ENCODE measurements at regions not wholly inside any gene's neighbourhood (a gene's known extent, or its start where the extent isn't known, plus 50 kb on each side); places are given as distances from the start of the nearest gene placed in this dataset.

DNA sequence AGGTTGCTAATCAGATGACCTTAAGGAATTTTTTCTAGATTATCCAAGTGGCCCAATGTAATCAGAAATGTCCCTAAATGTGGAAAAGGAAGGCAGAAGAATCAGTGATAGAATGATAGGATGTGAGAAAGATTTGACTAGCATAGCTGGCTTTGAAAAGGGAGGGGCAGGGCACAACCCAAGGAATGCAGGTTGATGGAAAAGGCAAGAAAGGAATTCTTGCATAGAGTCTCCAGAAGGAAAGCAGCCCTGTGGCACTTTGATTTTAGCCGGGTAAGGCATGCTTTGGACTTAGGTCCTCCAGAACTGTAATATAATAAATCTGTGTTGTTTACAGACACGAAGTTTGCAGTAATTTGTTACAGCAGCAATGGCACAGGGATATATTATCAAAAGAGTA lies 375.7 kb upstream of the B3GALT2 start:
- no peak overlapping the region for H3K4me3 ChIP-seq (ENCODE audit: low read depth, low read length)
- TF ChIP-seq, protein P1, sequence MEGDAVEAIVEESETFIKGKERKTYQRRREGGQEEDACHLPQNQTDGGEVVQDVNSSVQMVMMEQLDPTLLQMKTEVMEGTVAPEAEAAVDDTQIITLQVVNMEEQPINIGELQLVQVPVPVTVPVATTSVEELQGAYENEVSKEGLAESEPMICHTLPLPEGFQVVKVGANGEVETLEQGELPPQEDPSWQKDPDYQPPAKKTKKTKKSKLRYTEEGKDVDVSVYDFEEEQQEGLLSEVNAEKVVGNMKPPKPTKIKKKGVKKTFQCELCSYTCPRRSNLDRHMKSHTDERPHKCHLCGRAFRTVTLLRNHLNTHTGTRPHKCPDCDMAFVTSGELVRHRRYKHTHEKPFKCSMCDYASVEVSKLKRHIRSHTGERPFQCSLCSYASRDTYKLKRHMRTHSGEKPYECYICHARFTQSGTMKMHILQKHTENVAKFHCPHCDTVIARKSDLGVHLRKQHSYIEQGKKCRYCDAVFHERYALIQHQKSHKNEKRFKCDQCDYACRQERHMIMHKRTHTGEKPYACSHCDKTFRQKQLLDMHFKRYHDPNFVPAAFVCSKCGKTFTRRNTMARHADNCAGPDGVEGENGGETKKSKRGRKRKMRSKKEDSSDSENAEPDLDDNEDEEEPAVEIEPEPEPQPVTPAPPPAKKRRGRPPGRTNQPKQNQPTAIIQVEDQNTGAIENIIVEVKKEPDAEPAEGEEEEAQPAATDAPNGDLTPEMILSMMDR (IDR thresholded peaks at IDR 0.05; ENCODE audit: insufficient read depth, low read depth, low read length, missing control alignments), result no peak
- no peak for DNase-seq (ENCODE audit: low read depth)

DNA sequence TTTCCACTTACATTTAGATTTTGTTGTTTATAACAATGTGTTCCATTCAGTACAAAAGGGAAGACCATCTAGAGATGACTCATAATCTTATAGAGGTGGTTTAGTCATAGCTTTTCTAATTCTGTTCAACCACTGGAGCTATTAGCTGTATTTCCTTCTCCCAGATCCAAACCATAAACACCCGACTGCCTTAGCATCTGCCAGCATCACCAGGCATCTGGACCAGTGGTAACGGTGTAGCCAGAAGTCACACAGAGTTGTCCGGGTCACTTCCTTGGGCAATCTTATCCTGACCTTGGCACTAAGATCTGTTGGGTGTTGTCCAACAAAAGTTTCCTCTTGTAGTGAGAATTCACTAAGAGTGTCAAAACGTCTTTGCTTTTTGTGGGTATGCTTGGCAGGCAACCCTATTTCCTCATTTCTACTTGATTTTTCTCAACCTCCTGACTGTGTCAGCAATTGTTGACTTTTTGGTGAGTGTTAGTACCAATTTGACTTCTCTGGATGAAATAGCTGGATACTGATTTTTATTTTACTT lies 372.1 kb upstream of the B3GALT2 start:
- DNase-seq (ENCODE audit: low read depth), result no peak
- TF ChIP-seq, protein P1 (IDR thresholded peaks at IDR 0.05; ENCODE audit: insufficient read depth, low read depth, low read length, missing control alignments), result no peak
- H3K4me3 ChIP-seq (ENCODE audit: low read depth, low read length), result no peak overlapping the region

- no peak overlapping the region for H3K4me3 ChIP-seq (ENCODE audit: low read depth, low read length)
- DNase-seq (ENCODE audit: low read depth), result no peak
- TF ChIP-seq, protein P1 (IDR thresholded peaks at IDR 0.05; ENCODE audit: insufficient read depth, low read depth, low read length, missing control alignments), result no peak
These were observed 369.4 kb upstream of the B3GALT2 start for GRCh38 chr1:193555662-193556441.

GRCh38 chr1:193553564-193553963 lies 367.2 kb upstream of the B3GALT2 start:
- DNase-seq (ENCODE audit: low read depth), result no peak
- TF ChIP-seq, protein P1 (IDR thresholded peaks at IDR 0.05; ENCODE audit: insufficient read depth, low read depth, low read length, missing control alignments), result no peak
- no peak overlapping the region for H3K4me3 ChIP-seq (ENCODE audit: low read depth, low read length)

DNA sequence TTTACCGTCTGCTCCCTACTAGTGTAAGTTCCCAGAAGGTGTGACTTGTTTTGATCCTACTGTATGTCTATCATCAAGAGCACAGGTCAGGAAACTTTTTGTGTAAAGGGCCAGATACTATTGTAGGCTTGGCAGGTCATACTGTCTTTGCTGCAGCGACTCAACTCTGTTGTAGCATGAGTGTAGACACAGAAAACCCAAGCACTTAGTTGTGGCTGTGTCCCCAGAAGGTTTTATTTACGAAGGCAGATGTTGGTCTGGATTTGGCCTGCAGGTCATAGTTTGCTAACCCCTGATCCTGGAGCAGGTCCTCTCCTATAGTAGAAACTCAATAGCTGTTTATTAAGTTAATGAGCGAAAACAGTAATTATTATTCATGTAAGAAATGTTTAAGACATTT lies 365.9 kb upstream of the B3GALT2 start:
- no peak overlapping the region for H3K4me3 ChIP-seq (ENCODE audit: low read depth, low read length)
- TF ChIP-seq, protein P1 (IDR thresholded peaks at IDR 0.05; ENCODE audit: insufficient read depth, low read depth, low read length, missing control alignments), result no peak
- DNase-seq (ENCODE audit: low read depth), result no peak

- TF ChIP-seq, protein P1 (IDR thresholded peaks at IDR 0.05; ENCODE audit: insufficient read depth, low read depth, low read length, missing control alignments), result no peak
- DNase-seq (ENCODE audit: low read depth), result no peak
- H3K4me3 ChIP-seq (ENCODE audit: low read depth, low read length), result no peak overlapping the region
These were observed 362.7 kb upstream of the B3GALT2 start for GRCh38 chr1:193549081-193549480.
